ENCODE measurements at regions not wholly inside any gene's neighbourhood (a gene's known extent, or its start where the extent isn't known, plus 50 kb on each side); places are given as distances from the start of the nearest gene placed in this dataset.

GRCh38 chr3:21920421-21920861 lies 169.4 kb upstream of the ZNF385D start:
- TF ChIP-seq POLR2A (IDR thresholded peaks at IDR 0.05; ENCODE audit: low read depth, low read length) (no peak), POLR2AphosphoS5 (IDR thresholded peaks at IDR 0.05; ENCODE audit: low read depth, low read length) (no peak), TAF1 (IDR thresholded peaks at IDR 0.05; ENCODE audit: low read depth, low read length) (no peak), SPI1 (IDR thresholded peaks at IDR 0.05; ENCODE audit: low read depth, low read length) (no peak)

Data from GM12891 (cell line).